ENCODE measurements at regions not wholly inside any gene's neighbourhood (a gene's known extent, or its start where the extent isn't known, plus 50 kb on each side); places are given as distances from the start of the nearest gene placed in this dataset.
"Not testable (repeated sequence)": the region's sequence is repeated elsewhere in the genome, so short reads cannot be mapped to it uniquely, and the experiment has no call there.

DNA sequence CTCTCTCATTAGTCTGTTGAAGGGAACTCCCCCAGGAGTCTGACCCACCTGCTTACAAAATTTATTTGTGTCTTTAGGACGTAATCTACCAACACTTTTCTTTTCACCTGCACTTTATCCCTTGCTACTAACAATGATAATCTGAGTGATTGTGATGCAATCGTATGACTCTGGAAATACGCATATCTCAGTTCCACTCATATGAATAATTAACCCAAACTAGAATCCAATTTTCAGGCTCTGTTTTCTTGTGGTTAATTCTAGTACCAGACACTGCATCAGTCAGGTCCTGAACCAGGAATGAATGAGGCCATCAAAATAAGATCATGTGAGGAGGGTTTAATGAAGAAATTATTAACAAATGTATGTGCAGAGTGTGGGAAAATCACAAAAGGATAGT lies 158.4 kb upstream of the SRD5A2 start:
- no peak for DNase-seq (ENCODE audit: low read depth in 4 of 4, low spot score in 2 of 4)

DNA sequence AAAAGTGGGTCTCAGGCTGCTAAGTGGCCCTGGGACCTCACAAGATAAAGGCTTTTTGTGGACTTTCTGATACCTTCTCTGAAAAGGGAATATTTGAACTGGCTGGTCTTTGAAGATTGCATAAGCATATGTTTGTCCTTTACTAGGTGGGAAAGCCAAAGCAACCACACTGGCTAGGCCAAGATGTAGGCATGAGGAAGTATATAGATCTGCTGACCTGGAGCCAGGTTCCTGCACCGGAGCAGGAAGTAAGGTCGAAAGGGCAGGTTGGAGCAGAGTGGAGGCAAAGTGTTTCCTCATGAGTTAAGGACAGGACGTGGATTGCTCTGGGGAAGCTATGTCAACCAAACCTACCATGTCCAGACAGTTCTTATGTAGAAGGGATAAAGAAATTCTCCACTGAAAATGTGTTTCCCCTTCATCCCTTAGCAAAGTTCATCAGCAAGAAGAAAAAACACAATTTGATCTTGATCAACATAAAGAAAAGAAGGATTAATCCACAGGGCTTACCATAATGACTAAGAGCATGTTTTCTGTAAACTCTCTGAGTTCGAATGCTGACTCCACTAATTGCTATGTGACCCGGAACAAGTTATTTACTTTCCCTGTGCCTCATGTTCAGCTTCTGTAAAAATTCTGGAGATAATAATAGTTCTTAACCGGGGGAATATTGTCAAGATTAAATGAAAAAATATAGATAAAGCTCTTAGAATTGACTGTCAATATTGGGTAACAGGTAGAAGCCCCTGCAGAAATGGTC lies 156.1 kb upstream of the SRD5A2 start:
- DNase-seq (ENCODE audit: low read depth in 4 of 4, low spot score in 2 of 4): no peak

DNA sequence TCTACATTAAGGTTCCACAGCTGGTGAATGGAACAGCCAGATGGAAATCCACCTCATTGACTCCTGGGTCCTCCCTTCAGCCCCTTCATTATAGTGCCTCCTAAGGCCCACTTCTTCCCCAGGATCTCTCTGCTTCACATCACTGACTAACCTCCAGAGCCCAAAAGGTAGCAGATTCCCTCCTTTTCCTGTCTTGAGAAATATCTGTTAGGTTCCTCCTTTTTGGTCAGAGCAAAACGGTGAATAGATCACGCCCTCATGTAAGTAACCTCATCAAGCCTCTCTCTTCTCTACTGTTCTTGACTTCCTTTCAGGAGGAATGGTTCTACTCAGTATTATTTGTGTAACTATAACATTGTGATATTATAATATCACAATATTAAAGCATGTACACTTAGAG lies 155.0 kb upstream of the SRD5A2 start:
- DNase-seq (ENCODE audit: low read depth in 4 of 4, low spot score in 2 of 4): no peak

DNA sequence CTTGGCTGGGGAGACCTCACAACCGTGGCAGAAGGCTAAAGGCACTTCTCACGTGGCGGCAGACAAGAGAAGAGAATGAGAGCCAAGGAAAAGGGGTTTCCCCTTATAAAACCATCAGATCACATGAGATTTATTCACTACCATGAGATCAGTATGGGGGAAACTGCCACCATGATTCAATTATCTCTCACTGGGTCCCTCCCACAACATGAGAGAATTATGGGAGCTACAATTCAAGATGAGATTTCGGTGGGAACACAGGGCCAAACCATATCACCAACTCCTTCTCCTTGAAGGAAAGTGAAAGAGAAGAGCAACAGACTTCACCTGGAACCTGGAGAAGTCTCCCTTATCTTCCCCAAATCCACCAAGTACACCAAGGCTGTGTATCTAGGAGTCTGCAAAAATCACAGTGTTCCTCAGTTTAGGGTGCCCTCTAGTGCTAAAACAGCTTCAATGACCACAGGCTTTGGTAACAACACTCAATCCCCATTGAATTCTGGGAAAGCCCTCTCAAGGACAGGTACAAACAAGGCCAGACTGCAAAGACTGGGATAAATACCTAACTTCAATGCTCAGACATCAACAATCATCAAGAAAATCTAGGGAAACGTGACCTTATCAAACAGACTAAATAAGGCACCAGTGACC lies 148.8 kb upstream of the SRD5A2 start:
- no peak for DNase-seq (ENCODE audit: low read depth in 4 of 4, low spot score in 2 of 4)

DNA sequence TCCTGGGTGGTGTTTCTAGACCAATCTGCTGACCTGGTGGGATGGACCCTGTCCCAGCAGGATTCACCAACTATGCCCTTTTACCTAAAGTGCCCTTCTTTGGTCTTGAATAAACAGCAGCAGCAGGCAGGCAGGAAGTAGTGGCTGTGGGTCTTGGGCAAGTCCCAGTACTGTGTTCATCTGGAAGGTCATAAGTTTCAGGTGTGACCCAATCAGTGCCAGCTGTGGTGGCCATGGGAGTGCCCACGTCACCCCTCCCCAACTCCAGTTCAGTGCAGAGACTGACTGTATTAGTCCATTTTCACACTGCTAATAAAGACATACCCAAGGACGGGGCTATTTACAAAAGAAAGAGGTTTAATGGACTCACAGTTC lies 148.3 kb upstream of the SRD5A2 start:
- no peak for DNase-seq (ENCODE audit: low read depth in 4 of 4, low spot score in 2 of 4)

DNA sequence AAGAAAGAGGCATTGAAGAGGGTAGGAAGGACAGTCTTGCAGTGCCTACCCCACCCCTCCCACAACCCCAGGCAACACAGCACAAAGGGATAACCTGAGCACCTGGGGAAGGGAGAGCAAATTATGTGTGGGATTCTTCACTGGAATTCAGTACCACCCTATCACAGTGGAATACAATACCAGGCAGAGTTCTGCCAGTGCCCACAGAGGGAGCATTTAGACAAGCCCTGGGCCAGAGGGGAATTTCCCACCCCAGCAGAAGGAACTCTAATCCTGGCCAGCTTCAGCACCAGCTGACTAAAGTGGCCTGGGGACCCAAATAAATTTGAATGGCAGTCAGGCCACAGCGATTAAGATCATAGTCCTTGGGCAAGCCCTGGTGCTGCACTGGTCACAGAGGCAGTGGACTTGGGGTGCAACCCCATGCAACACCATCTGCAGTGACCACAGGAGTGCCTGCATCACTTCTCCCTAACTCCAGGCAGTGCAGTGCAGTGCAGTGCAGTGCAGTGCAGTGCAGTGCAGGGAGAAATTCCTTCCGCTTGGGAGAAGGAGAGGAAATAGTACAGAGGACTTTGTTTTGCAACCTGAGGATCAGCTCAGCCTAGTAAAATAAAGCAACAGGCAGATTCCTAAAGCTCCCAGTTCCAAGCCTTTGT lies 147.8 kb upstream of the SRD5A2 start:
- DNase-seq (ENCODE audit: low read depth in 4 of 4, low spot score in 2 of 4): no peak

DNA sequence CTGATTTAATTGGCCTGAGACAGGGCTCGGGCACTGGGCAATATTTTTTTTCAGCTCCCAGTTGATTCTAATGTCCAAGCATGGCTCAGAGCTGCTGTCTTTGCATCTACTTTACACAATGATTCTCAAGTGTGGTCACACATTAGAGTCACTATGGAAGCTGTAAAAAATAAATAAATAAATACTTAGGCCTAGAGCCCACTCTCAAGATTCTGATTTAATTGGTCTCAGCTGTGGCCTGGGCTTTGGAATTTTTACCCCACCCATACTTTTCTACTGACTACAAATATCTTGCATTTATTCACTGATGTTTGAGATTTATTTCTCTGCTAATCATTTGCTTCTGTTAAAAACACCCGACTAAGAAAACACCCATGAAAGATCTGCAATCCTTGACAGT lies 145.7 kb upstream of the SRD5A2 start:
- no peak for DNase-seq (ENCODE audit: low read depth in 4 of 4, low spot score in 2 of 4)

DNA sequence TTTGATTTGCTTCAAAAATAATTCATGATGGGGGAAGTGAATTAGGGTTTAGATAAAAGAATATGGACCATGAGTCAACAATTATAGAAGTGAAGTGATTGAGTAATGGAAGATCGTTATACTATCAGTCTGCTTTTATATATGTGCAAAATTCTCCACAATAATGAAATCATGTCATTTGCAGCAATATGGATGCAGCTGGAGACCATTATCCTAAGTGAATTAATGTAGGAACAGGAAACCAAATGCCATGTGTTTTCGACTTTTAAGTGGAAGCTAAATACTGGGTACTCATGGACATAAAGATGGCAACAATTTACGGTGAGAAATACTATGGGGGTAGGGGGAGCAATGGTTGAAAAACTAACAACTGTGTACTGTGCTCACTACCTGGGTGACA lies 144.7 kb upstream of the SRD5A2 start:
- no peak for DNase-seq (ENCODE audit: low read depth in 4 of 4, low spot score in 2 of 4)

DNA sequence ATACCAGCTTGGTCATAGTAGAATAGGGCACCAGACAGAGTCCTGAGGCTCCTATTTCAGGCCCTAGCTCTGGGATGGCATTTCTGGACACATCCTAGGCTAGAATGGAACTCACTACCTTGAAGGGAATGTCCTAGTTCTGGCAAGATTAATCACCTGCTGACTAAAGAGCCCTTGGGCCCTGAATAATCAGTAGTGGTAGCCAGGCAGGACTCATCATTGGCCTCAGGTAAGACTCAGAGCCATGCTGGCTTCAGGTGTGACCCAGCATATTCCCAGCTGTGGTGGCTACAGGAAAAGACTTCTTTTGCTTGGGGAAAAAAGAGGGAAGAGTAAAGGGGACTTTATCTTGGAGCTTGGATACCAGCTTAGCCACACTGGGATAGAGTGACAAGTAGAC lies 131.0 kb upstream of the SRD5A2 start:
- no peak for DNase-seq (ENCODE audit: low read depth in 4 of 4, low spot score in 2 of 4)

DNA sequence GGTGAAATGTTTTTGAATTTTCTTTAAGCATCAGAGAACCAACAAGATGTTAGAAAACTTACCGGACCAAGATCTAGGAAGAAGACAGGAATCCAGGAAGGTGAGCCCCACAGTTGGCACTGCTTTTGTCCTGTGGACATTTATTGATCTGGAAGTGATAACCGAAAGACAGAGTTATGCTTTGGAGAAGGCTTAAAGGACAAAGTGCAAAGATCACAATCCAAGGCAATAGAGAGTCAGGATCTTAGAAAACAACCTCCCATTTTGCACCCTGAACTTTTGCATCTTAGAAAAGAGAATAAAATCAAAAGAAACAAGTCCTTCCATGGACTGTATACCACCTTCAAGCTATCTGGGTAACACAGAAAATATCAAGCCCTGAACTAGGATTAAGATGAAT lies 129.4 kb upstream of the SRD5A2 start:
- DNase-seq (ENCODE audit: low read depth in 4 of 4, low spot score in 2 of 4): no peak

DNA sequence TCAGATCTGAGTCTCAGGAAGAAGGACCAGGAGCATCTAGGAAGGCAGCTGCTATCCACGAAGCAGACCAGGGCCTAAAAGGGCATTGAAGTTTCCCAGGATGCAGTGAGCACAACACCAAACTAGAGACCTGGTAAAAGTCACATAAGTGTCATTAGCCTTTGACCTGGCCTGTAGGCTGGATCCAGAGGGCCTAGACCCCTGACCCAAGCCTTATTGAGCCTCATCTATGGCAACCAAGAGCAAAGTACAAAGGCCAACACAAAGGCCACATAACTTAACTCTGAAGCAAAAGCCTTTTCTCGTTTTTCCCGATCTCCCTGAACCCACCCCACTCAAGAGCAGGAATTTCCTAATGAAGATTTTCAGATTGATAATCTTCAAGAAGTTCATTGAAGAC lies 127.3 kb upstream of the SRD5A2 start:
- no peak for DNase-seq (ENCODE audit: low read depth in 4 of 4, low spot score in 2 of 4)

DNA sequence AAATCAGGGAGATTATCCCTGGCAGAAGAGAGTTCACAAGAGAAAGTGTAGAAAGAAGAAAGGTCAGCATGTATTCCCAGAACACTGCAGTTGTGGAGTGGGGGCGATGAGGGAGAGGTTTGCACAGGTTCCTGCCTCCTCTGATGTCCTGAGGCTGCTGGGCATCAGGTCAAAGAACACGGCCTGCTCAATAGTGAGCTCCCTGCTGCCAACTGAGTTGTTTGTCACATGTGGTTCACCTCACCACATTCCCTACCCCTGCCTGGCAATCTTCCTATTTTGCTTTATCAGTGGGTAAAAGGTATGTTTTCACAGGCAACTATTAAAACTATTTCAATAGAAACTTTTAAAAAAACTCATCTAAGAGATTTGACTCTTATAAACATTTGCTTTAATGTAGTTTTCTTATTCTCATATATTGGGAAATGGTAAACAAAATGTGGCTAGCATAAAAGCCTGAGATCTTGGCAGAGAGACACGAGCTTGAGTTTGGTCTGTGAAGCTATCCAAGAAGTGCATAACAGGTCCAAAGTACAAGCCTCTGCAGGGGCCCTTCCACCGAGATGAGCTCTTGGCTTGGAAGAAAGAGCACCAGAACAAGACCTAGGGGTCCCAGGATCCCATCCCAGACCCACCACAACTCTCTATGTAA lies 123.9 kb upstream of the SRD5A2 start:
- DNase-seq (ENCODE audit: low read depth in 4 of 4, low spot score in 2 of 4): no peak

DNA sequence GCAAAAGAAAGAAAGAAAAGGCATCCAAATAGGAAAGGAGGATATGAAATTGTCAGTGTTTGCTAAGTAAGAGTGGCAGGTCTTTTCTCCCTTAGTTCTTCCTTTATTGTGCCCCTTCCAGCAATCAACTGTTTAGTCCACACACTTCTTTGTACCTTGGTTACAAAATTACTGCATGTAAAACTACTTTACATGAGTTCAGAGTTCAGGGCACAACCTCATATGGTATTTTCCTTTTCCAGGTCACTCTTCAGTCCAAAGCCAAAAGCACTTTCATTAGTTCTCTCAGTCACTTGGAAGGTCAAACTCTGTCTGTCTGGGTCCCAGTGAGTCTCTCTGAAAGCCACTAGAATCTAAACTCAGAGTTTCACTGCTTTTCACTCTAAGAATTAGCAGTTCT lies 122.5 kb upstream of the SRD5A2 start:
- no peak for DNase-seq (ENCODE audit: low read depth in 4 of 4, low spot score in 2 of 4)

DNA sequence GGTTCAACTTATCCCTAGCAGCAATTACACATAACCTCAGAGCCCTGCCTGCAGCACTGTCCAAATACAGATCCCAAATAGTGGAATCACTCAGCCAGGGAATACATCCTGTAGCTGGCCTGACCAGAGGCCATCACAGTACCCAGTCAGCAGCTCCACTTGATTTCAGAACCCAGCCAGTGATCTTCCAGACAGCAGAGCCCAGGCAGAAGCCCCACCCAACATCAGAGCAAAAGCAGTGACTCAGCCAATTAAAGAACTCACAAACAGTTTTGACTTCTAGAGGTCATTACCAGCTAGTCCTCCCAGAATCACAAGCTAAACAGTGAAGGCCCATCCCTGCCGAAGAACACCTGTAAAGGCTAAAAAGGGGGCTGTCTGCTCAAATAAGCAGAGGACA lies 118.0 kb upstream of the SRD5A2 start:
- no peak for DNase-seq (ENCODE audit: low read depth in 4 of 4, low spot score in 2 of 4)

DNA sequence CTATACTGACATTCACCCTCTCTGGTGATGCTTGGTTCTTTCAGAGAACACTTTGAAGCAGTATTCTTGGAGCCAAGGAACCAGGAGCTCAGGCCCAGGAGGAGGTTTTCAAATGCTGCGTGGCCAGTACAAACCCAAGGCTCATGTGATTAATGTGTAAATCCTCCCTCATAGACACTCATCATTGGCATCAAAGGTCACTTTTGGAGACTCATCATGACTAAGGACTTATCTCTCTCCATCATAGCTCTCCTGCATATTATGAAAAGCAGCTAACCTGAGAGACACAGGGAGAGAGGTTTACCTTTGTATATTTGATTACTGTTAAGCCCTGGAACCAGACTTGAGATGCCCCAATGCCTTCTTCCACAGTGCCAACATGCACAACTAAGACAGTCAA lies 115.3 kb upstream of the SRD5A2 start:
- DNase-seq (ENCODE audit: low read depth in 4 of 4, low spot score in 2 of 4): no peak

DNA sequence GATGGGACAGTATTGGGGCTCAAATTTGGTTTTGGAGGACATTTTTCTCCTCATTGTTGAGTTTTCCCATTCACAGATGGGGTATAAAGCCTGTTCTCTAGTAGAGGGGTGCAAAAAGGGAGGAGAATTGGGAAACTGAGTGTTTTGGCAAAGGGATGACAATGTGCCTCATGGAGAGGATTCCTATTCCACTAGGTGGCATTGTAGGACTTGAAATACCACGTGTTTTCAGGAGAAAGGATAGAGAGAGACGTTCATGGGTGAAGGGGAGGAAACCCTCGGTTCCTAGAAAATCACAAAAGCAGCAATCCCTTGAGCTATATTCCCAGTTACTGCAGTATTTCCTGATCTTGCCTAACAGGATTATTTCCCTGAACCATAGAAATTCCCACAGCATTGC lies 113.7 kb upstream of the SRD5A2 start:
- no peak for DNase-seq (ENCODE audit: low read depth in 4 of 4, low spot score in 2 of 4)

DNA sequence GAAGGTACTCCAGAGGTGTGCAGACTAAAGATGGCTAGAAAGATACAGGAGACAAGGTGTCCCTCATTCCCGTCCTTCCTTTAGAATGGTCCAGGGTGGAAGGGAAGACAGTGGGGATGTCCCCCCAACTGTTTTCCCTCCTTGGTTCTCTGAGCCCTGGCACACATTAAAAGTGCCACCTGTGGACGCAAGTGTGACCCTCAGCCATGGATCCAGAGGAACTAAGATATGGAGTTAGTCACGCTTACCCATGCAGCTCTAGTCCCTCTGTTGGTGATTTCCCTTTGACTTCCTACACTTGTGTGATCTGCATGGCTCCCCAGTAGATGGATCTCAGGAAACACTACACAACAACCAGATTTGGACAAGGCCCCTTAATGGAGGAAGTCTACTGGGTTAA lies 113.1 kb upstream of the SRD5A2 start:
- peak in 1 of 4 donors; percentile 0 for DNase-seq (ENCODE audit: low read depth in 4 of 4, low spot score in 2 of 4)

DNA sequence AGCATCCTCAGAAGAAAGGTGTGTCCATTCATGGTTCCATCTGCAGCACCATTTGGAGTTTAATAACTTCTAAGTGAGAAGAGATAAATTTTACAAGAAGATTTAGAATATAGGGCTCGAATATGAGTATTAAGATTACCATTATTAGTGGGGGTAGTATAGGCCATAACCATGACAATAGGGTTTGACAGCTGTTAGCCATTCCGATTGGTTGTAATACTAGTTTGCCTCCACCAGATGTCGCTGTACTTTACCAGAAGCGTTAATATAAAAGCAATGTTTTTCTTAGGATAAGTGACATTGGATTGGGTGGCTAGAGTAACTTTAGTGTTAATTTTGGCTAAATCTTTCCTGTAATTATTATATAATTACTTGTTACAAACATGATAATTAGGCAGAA lies 107.5 kb upstream of the SRD5A2 start:
- DNase-seq (ENCODE audit: low read depth in 4 of 4, low spot score in 2 of 4): no peak

DNA sequence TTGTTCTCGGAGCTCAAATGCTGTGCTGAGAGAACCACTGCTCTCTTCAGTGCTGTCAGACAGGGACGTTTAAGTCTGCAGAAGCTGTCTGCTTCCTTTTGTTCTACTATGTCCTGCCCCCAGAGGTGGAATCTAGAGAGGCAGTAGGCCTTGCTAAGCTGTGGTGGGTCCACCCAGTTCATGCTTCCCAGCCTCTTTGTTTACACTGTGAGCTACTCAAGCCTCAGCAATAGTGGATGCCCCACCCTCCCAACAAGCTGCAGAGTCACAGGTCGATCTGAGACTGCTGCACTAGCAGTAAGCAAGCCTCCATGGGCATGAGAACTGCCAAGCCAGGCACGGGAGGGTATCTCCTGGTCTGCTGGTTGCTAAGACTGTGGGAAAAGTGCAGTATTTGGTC lies 102.8 kb upstream of the SRD5A2 start:
- not testable (repeated sequence) for DNase-seq (ENCODE audit: low read depth in 4 of 4, low spot score in 2 of 4)

DNA sequence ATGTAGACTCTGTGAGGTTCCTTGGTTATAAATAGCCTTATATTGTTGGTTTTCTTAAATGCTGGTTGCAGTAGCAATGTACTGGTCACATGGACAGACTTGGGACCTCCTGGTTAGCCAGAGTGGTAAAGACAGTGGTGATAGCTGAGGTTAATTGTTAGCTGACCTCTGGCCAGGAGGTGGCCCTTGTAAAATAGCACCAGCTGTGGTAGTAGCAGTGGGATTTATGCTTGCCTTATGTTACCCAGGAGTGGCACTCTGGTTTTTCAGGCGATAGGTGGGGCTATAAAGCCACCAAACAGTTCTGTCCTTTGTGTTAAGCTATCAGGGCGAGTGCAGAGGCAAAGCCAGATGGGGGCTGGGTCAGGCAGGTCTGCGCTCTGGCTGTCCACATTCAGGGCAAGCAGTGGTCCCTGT lies 94.8 kb upstream of the SRD5A2 start:
- DNase-seq (ENCODE audit: low read depth in 4 of 4, low spot score in 2 of 4): no peak

DNA sequence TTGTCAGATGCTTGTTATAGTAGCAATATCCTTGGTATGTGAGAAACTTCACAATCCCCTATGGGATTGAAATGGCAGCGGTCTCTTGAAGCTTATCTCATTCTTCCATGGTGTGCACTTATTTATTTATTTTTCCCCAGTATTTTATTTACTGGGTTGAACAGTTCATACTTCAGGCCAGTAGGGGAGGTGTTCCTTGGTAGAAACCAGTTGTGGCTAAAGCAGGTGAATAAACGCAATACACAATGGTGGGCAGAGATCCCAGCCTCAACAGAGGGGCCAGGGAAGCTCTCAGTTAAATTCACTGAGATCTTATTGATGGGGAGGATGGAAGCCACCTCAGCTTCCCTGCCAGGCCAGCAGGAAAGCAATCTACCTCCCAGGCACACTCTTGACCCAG lies 93.7 kb upstream of the SRD5A2 start:
- DNase-seq (ENCODE audit: low read depth in 4 of 4, low spot score in 2 of 4): no peak

DNA sequence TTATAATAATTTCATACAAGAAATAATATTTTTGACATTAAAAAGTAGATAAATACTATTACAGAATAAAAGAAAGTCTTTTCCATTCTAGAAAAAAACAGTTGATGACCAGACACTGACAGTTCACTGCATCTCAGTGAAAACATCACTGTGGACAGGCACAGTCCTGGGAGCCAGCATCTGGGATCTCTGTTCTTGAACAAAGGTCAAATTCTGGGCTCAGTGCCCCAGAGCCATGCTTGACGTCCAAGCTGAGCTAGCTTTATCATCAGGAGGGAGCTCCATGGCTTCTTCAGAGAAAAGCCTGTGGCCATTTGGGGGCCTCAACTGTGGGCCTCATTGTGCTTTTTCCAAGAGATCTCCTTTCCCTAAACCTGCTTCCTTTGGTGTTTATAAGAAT lies 86.1 kb upstream of the SRD5A2 start:
- DNase-seq (ENCODE audit: low read depth in 4 of 4, low spot score in 2 of 4): no peak
